ENCODE measurements at regions not wholly inside any gene's neighbourhood (a gene's known extent, or its start where the extent isn't known, plus 50 kb on each side); places are given as distances from the start of the nearest gene placed in this dataset.
"Not testable (repeated sequence)": the region's sequence is repeated elsewhere in the genome, so short reads cannot be mapped to it uniquely, and the experiment has no call there.

DNA sequence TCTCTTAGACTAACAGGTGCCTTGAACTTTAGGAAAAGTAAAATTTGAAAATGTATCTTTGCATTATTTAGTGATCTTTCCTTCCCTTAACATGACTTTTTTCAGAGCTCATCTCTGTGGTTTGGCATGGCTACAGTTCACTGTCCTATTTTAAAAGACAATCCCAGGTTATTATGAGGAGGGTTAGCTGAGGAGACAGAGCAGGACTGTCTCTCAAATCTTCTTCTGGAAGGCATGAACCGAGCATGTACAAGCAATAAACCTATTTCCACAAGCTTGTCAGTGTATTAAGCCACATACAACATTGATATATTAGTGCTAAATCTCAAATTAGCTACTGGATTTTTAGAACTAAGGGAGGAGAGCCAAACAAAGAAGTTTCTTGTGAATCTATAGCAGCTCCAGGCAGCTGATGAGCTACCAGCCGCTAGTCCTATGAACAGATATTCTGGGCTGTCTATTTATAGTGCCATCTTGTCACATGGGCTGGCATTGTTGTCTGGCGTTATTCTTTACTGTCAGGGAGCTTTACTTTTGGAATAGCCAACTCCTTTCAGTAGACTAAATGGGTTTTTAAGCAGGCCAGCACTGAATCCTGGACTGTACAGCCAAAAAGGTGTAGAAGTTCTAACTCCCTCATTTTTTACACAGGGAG is 171.2 kb upstream of the ACTBL2 start:
- DNase-seq, result no peak

DNA sequence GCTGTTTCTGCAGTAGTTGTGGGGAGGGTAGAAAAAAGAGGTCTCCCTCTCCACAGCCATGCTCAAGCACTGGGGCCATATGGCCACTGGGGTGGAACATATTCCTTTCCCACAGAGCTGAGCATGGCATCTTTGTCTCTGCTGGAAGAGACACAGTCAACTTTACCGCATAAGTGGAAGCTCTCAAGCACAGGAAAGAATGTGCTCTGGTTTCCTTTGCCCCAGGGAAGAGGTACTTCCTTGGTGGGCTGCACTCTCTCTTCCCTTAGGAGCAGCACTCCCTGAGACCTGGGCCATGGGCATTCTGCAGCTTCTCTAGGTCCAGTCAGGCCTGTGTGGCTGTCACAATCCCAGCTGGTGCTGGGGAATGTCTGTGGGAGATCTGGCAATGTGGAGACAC is 168.5 kb upstream of the ACTBL2 start:
- no peak for DNase-seq

DNA sequence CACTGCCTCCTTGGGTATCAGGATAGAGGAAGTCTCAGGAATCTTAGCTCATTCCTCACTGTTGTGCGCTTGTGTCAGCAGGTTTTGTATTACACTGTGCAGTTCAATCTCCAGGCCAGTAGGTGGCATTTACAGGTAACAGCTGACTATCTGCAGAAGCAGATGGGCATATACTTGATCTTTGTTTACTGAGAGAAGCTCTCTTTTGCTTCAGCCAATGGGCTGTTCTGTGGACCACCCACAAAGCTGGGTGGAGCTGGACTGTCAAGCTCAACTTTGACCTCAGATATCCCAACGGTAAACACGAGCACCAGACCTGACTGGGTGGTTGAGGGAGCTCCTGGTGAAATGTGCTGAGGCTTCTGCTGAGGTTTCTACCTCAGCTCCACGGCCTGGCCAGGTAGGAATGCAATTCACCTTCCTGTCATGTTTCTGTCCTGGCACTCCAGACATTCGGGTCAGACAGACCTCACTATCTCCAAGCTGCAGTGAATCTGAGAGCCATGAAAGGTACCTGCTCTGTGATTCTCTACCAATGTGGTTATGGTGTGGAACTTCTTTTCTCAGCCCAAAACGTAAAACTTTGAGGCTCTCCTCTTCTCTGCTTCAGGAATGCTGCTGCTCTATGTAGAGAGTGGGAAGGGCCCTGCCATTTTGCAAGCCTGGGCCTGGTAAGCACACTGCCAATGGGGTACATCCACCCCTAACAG is 167.9 kb upstream of the ACTBL2 start:
- DNase-seq, result peak in 2 of 5 donors; percentile 1 to 9

DNA sequence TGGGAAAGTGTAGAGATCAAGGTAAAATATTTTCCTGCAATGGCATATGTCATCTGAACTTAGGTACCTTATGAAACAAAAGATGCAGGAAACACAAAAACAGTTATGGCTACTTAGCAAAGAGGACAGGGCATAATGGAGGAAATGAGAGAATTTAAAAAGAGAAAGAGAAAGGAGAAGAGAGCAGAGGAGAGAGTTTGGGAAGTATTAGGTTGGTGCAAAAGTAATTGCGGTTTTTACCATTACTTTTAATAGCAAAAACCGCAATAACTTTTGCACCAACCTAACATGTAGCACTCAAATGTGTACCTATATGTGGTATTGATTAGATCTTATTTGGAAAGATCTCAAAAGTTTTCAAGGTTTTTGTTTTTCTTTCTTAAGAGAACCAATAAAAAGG is 160.1 kb upstream of the ACTBL2 start:
- DNase-seq, result no peak

DNA sequence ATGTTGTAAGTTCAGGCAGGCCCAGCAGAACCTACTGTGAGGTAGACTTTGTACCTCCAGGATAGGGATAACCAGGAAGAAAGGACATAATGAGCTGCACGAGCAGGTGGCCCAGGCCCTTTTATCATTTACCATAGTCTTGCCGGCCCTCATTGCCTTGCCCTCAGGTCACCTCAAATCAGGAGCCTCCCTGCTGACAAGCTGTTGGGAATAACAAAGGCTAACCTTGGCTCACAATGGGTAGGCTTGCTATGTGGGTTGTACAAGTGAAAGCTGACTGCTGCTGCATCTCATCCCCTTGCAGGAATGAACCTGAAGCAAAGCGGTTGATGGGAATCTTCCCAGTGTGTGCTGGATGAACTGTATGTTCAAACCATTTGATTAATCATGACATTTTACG is 159.5 kb upstream of the ACTBL2 start:
- no peak for DNase-seq

DNA sequence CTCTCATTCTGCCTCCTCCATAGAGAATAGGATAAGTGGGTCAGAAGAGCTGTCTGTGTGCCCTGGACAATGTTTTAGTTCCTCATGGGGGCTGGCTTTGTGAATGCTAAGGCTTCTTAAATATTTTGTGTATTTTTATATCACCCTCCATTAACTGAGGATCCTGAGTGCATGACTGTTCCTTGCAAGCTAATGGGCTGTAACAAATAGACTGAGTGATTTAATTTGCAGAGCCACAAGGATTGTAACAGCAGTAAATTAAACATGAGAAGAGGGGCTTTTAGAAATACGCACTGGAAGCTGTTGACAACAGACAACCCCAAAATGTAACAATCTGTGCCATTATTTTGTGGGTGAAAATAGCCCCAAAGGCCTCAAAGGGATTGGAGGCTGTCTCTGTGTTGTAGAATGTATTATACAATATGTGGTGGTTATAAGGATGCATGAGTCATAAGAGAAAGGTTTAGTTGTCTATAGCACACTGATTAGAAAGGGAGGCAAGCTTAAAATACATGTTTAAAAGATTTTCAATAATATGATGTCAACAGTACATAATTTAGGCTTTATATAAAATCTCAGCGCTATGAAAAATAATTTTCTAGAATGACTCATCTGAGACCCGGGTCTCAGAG is 152.7 kb upstream of the ACTBL2 start:
- no peak for DNase-seq

DNA sequence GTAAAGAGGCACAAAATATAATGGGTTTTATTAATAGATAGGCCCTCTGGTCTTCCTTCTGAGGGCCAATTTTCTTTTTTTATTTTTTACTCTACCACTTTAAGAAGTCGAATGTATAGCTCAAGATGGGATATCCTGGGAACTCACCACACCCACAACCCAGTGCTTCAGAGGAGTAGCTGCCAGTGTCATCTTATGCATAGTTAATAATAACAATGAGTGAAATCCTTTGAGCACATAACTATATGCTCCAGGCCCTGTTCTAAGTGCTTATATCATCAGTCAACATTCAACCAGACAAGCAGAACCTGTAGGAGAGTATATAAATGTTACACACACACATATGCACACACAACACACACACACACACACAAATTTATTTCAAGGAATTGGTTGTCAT is 150.3 kb upstream of the ACTBL2 start:
- no peak for DNase-seq

DNA sequence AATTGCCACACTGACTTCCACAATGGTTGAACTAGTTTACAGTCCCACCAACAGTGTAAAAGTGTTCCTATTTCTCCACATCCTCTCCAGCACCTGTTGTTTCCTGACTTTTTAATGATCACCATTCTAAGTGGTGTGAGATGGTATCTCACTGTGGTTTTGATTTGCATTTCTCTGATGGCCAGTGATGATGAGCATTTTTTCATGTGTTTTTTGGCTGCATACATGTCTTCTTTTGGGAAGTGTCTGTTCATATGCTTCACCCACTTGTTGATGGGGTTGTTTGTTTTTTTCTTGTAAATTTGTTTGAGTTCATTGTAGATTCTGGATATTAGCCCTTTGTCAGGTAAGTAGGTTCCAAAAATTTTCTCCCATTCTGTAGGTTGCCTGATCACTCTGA is 148.5 kb upstream of the ACTBL2 start:
- not testable (repeated sequence) for DNase-seq

DNA sequence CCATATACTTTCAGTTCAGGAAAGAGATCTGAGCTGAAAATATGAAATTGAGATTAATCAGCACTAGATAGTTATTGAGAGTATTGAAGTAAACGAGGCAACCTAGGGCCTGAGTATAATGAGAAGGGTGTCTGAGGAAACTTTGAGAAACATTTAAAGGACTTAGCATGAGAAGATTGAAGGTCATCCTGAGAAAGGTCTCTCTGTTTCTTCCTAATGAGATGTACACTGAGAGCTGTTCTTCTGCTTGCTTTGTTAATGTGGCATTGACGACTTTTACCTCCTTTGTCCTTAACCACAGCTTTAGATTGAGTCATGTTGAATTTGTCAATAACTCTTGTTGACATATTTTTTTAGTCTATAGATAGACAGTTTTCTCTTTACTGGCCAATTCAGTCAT is 145.1 kb upstream of the ACTBL2 start:
- DNase-seq, result no peak

DNA sequence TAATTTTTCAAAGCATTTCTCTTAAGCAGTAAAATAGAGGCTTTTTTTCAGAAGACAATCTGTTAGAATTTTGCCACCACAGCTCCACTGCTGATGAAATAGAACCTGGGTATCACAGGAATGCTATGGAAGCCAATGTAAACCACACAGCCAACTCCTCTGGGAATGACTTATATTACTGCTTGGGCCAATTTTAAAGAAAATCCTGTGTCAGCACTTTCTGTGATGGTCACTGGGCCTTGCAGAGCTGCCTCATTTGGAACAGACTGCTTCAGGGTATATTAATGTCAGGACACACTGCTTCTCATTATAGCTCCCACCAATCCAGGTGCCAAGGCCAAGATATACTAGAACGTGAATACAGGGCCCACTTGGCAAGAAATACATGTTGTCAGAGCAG is 144.1 kb upstream of the ACTBL2 start:
- no peak for DNase-seq

DNA sequence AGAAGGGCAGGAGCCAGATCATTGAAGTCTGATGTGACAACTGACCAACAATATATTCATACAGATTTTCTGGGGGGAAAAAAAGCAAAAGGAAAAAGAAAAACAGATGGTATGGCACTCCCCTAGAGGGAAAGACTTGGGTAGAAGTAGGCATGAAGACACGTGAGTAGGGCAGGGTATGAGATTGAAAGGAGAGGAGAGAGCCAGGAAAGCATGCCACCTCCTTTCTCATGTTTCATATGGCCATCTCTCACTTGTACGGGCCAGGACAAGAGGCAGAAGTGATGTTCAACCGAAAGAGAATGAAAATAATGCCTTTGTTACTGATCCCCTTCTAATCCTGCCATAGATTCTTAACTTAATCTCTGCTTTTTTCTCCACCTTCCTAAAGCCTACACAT is 139.0 kb upstream of the ACTBL2 start:
- no peak for DNase-seq

DNA sequence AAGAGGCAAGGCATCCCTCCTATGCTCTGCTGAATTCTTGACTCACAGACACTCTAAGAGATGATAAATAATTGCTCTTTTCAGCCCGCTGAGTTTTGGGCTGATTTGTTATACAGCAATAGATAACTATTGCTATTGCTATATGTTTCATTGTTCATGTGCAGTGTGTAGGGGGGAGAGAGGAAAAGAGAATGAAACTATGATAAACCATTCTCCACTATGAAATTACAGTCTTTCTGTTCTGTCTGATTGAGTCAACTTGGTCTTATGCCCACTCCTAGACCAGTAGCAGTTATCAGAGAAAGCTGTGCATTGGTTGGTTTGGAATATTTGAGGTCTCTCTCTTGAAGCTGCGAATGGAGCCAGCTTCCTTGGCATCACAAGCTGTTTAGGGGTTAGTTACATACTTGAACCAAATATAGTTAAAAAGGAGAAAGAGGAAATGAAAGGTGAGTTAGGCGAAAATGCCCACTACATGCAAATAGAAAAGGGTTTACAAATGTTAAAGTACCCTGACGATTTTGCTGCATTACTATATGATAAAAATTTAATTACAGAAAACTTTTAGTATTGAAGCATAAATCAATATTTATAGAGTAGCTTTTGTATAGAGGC is 136.3 kb upstream of the ACTBL2 start:
- no peak for DNase-seq

DNA sequence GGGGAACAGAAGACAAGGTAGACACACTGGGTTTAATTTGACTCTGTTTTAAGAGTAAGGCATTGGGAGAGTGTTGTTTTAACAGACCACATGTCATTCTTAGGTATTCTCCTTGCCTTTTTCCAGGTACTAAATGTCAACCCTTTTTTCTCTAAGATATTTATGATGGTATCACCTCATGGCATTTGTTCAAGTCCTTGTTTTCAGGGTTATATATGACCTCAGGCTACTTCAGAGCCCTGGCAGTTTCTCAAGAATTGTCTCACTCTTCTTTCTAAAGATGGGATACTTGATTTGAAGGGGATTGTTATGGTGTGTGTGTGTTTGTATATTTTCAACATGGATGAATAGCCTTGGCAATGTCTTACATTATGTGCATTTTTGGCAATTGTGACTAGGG is 131.1 kb upstream of the ACTBL2 start:
- no peak for DNase-seq

DNA sequence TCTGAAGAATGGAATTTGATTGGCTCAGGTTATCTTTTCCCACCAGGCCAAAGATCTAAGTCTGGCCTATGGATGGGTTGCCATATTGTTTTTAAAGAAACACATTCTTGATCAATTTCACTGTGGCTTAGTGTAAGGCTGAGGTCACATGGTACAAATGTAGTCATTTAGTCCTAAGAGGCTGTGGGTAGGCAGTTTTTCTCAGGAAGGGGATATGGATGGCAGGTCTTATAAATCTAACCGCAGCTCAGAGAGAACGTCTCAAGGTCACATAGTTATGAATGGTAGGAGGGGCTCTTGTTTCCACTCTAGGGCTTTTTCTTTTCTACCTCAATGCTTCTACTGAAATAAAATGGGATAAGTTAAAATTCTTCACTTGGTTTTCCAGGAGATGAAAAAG is 128.6 kb upstream of the ACTBL2 start:
- DNase-seq, result no peak

DNA sequence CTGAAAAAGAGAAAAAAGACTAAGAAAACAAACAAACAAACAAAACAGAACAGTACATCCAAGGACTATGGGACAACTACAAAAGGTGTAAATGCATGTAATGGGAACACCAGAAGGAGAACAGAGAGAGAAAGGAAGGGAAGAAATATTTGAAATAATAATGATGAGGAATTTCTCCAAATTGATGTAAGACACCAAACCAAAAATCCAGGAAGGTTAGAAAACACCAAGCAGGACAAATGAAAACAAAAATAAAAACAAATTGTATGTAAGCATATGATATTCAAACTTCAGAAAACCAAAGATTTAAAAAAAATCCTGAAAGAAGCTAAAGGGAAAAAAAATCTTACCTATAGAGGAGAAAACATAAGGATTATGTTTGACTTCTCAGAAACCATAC is 125.9 kb upstream of the ACTBL2 start:
- no peak for DNase-seq

DNA sequence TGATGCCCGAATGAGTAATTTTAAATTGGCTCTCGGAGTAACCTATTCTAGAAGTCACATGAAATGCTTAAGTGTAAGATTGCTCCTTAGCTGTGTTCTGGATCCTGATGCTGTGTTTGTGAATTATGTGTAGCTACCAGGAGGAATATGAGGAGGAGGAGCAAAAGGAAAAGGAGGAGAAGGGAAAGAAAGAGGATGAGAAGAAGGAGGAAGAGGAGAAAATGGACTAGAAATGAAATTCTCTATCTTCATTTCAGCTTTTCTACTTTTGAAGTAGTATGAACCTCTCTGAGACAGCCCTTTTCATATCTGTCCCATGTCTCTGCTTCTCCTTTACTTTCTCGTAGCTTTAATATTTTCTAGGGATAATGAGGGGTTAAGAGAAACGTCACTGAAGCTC is 119.4 kb upstream of the ACTBL2 start:
- DNase-seq, result no peak

DNA sequence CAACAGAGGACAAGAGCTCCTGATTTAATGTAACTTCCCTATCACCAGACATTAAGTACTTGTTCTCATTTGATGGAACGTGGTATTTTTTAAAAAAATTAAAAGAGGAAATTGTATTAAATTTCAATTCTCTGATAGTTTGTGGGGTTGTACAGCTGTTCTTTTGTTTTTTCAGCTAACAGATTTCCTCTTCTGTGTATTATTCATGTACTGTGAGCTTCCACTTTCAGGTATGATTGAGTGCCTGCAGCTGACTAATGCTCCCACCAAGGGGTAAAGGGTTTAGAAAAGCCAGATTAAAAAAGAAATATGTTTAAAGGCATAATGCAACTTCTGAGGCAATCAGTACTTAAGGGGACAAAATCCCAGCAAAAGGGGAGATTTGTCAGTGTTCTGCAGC is 117.7 kb upstream of the ACTBL2 start:
- DNase-seq, result no peak

DNA sequence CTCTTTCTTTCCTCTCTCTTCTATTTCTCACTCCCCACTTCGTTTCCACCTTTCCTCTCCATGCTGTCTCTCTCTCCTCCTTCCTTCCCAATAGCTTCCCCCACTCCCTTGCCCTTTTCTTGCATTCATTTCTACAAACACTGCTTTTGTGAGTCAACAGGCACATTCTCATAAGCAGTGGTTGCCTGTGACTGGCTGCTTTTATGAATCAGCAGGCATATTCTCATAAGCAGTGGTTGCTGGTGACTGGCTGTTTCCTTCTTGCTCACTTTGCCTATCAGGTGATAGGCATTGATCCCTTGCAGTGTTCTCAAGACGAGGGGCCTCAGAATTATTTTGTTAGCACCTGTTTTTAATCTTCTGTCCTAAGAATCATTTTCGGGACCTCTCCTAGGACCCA is 116.1 kb upstream of the ACTBL2 start:
- peak in 1 of 5 donors; percentile 14 for DNase-seq

DNA sequence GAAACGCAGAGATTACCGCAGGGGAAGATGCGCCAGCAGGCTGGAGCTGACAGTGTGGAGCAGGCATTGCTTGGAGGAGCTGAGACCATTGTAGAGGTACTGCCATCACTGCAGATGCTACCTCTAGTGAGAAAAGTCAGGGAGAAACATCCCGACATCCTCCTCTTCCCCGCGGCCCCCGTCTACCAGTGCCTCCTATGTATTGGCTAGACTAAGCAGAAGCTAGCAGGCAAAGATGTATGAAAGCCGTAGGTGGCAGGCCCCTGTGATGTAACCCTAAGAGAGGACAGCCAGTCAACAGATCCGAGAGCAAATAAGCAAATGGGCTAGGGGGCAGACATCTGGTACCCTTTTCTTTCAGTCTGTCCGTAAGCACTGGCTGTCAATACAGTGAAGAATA is 115.5 kb upstream of the ACTBL2 start:
- DNase-seq, result no peak

DNA sequence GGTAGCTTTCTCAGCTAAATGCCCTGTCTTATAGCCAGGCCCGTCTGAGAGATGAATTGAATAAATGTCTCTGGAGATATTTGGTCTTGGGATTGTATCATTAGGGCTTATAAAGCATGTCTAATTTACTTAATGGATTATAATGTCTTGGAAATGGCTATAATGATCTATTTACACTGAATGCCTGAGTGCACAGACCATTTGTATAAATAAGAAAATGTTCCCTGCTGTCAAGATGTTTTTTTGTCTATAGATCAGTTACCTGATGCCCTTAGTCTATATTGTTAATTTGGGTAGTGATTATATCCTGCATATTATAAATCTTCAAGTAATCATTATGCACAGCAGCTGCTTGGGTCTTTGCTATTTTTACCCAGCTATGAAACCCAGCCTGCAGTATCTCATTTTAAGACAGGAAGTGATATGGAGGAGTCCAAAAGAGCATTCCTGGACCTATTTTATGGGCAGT is 112.9 kb upstream of the ACTBL2 start:
- DNase-seq, result no peak

DNA sequence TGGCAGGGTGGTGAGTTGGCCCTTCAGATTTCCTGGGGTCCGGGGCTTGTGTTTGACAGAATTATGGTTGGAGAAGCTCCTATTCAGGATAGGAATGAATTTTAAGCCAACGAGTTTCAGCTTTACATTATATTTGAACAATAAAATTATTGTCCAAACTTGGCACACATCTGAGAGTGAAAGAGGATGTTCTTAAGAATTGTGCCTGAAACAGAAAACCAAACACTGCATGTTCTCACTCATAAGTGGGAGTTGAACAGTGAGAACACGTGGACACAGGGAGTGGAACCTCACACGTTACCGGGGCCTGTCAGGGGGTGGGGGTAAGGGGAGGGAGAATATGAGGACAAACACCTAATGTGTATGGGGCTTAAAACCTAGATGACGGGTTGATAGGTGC is 111.8 kb upstream of the ACTBL2 start:
- DNase-seq, result no peak

DNA sequence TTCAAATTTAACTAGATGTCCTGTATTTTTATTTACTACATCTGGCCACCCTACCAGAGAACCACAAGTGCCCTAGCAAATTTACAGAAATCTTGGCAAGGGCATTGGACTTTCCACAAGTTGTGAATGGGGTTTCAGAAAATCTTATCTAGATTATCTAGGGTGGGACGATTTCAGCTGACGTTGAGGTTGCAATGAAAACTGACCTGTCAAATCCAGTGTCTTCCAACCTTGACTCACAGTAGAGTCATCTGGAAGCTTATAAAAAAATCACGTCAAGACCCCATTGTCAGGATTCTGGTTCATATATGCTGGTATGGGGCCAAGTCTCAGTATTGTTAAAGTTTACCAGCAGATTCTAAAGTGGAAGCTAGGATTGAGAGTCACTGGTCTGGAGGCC is 109.6 kb upstream of the ACTBL2 start:
- DNase-seq, result no peak

DNA sequence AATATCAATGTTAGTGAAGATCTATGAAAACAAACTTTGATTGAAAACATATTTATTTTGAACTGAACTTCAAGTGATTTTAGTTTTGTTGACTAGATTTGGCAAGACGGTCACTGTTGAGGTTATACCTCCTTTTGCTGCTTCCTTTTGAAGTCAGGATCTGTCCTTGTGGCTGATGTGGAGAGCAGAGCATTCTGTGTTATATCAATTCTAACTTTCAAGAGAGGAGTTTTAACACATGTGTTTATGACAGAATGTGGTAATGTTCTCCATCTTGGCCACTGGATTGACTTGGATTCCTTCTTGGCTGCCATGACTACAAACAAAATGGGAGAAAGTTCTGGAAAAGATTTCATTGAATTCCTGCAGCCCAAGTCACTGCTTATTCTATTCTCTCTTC is 104.0 kb upstream of the ACTBL2 start:
- DNase-seq, result no peak

DNA sequence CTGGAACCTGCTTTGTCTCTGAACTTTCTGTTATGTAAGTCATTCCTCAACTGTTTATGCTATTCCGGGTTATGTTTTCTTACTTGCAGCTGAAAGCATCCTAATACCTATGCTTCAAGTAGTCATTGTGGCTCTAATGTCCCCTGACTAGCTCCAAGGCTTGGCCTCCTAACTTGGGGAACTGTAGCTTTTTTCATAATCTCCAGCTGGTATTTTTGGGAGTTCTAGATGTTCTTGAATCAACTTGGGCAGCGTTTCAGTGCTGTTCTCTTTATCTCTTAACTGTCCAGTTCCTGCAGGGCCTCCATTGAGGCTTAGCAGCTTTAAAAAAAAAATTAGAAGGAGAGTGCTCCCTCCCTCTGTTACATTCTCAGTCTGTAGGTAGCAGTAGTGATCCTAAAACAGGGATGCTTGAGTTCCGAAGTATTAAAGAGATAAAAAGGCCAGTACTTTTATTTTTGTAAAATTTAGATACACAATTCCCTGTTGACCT is 100.0 kb upstream of the ACTBL2 start:
- no peak for DNase-seq

Measured in T-helper 1 cell (primary cell).